ENCODE measurements at regions not wholly inside any gene's neighbourhood (a gene's known extent, or its start where the extent isn't known, plus 50 kb on each side); places are given as distances from the start of the nearest gene placed in this dataset.

- TF ChIP-seq POLR2A (IDR thresholded peaks at IDR 0.05; ENCODE audit: low read length) (no peak), CTCF (IDR thresholded peaks at IDR 0.05) (no peak)
Observed at GRCh38 chr10:109426987-109427386, 496.3 kb downstream of the XPNPEP1 start.
